CD4-positive, alpha-beta T cell treated with Interleukin-6 for 4 hours (primary cell): ENCODE measurements at regions not wholly inside any gene's neighbourhood (a gene's known extent, or its start where the extent isn't known, plus 50 kb on each side); places are given as distances from the start of the nearest gene placed in this dataset.

Source experiments
- DNase-seq: peaks from one replicate; pipeline ENCODE4 v3.0.0-alpha.2; 2020; ENCODE audit warnings: mixed read lengths

DNA sequence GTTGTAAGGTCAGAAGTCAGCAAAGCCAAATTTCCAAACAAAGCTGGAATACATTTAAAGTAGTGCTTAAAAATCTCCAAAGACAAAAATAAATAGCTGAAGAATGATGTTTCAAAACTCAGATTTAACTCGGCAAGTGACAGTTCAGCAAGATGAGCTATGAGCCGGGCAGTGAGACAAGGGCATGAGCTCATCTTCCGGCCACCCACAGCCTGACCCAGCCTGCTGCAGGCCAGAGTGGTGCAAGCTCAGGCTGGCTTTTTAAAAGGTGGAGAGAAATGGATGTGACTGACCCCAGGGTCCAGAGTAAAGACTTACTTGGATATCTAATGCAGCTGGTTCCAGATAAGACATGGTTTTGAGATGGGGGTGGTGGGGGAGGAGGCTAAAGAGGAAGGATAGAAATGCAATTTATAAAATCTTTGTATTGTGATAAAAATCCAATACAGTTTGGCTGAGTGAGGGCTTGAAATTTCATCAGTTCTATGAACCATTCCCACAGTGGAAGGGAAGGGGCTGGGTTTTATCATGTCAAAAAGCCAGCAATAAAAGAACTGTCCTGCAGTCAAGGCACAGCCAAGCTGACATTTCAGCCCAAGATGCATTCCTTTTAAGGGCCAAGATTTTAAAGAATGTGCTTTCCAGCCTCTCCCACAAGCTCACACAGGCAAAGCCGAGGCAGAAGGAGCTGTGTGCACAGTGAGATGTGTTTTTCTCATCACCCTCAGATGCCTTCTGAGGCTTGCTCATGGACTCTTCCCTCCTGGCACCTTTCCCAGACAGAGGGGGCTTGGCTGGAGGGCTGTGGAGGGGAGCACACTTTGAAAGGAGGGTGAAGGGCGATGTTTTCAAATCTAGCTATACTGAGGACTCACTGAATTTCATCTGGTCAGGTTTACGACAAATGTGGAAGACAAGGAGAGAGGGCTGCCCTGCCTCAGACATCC lies 97.9 kb upstream of the KLHL29 start:
- no peak for DNase-seq

DNA sequence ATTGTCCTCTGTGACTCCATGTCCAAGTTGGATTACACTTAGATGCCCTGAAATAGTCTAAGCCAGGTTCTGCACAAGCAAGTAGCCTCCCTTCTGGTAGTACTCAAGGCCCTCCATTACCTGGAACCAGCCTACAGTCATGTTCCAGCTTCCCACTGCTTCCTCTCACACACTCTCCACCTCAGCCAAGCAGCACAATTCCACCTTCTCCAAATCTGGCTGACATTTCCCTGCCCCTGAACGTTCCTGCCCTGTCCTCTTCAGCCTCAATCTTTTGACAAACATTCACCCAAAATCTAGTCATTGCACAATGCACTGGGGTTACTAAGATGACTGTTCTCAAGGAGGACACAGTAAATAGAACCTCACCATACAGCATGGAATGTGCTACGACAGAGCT lies 95.3 kb upstream of the KLHL29 start:
- no peak for DNase-seq

DNA sequence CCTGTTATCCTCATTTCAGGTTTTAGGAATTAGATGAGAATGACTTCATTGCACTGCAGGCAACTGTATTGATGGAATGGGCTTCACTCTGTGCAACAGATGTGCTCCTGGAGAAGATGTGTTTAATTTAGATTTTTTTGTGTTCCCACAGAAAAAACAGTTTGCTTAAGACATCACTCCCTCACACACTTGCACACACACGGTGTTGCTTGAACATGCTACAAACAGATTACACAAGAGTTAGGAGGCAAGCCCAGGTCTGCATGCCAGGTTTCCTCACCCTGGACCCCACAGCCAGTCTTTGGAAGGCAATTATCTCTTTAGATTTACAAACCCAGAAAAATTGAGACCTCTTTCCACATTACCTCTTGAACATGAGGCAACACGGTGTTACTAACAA lies 93.7 kb upstream of the KLHL29 start:
- DNase-seq: no peak

DNA sequence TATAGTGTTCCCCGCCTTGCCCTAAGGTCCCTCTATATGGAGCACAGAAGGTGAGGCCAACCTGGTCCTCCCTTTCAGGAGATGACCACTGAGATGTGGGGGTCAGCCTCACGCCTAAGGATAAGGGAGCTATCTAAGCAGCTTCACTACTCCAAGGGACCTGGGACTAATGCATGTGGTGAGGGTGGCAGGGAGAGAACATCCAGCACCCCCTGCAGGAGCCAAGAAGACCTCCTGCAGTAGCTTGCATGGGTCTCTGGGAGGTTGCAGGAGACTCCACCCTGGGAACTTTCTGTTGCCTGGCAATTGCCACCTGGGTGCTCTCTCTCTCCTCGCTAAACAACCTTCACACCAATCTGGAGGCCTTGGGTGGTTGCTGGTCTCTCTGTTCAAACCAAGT lies 93.0 kb upstream of the KLHL29 start:
- DNase-seq: no peak

DNA sequence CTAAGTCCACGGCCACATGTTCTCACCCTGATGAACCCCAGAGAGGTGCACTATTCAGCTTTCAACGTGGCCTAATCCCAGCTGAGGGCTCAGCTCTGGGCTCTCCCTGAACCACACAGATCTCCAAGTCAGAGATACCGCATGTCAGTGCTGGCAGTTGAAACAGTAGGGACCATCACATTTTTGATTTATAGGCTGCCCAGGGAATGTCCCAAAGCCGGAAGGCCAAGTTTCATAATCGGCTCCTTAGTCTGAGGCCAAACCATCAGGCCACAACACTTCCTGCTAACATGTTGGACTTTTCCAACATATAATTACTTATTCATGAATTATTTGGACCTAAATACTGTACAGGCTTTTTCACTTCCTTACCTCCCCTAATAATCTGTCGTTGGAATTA lies 91.9 kb upstream of the KLHL29 start:
- DNase-seq: no peak

DNA sequence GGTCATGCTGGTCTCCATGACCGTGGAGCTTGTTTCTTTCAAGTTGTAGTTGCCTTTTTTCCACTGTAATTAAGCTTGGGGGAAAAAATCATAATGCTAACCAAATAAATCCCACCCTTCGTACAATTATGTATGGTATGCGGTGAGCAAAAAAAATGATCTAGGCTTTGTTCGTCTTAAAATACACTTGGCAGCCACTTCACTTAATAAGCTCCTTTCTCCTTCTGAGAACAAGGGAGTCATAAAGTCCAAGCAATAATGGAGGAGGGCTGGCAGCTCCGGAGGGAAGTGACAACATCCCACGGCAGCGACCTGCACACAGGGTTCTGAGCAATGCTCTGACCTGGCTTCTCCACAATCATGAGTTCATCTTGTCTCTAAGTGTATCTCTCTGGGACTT lies 91.2 kb upstream of the KLHL29 start:
- no peak for DNase-seq

DNA sequence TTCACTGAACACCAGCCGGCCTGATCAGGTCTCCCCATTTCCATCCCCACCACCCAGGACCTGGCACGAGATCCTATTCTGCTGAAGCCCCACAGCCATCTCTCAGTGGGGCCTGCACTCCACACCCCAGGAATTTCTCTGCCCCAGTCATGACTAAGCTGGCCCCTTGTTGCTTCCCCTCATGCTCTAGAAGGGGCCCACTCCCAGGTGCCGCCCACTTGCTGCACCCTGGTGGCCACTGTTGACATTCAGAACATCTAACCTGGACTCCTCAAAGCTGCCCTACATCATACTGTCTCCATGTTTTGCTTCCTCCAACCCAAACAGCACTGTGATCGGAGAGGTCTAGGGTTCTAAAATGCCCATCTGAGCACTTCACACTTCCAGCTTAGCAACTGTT lies 90.7 kb upstream of the KLHL29 start:
- DNase-seq: no peak

DNA sequence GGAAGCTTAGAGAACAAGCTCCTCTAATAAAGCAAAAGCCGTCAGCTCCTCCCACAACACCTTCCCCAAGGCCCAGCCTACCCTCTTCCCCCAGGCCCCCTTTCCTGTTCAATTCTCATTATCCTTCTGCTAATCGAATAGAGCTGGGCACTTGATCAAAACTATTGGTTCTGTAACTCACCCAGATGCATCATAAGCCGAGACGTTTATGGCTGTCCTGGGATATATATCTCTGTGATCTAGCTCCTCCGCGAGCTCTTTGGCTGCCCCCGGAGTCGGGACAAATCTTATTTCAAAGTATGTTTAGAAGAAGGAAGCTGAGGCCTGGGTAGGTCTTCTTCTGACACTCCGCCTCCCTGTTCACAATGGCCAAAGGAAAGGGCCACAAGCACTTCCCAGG lies 88.3 kb upstream of the KLHL29 start:
- DNase-seq: no peak

DNA sequence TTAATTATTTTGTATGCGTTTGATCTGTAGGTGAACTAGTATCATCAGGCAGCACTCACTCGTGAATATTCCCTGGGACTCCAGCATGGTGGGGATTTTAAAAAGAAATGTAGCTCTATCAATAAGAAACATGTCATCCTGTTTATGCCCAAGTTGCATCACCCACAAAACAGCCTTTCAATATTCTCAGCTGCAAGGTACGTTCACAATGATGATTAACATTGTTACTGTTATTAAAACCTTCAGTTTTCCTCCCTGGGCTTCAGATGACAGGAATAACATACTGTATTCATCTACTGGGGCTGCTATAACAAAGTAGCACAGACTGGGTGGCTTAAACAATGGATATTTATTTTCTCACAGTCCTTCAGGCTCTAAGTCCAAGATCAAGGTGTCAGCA lies 87.9 kb upstream of the KLHL29 start:
- no peak for DNase-seq

DNA sequence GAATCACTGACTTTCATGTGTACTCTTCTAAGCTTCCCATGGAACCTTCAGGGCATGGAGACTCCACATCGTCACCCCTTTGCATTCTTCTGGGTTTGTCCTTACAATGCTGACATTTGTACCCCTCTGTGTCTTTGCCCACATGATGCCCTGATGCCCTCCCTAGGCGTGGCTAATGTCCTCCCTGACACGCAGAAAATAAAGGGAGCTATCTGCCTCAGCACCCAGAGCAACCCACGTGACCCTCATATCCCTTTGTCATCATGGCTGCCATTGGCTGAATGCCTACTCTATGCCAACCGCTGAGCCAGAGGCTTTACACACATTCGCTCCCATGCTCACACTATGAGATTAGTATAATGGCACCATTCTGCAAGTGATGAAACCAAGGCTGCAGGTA lies 86.4 kb upstream of the KLHL29 start:
- DNase-seq: no peak

DNA sequence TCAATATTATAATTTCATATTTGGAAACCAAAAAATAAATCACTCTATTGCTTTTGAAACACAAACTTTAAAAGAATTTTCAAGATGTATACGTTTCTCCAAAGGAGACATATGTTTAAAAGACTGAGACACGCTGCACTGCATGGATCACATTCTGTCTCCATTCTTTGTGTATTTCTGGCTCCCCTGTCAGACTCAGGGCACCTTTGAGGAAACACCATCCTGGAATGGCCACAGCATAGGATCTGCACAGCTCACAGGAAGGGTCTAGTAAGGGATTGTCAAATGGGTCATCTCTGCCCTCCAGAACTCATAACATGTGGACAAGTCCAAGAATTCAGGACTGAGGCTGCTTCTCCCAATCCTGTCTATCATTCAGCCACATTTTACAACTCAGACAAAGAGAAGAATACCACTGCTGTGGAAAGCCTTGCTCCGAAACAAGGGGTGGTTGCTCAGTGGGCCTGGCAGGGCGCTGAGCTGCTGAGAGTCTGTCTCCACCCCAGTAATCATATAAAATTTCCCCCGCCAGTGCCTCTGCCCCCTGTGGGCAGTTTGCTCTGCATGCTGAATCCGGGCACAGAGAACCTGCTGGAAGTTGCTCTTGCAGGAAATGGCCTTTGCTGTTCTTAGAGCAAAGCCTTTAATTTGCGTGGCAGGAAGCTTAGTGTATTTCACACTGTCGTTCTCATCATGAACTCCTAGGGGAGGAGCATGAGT lies 85.3 kb upstream of the KLHL29 start:
- DNase-seq: no peak

DNA sequence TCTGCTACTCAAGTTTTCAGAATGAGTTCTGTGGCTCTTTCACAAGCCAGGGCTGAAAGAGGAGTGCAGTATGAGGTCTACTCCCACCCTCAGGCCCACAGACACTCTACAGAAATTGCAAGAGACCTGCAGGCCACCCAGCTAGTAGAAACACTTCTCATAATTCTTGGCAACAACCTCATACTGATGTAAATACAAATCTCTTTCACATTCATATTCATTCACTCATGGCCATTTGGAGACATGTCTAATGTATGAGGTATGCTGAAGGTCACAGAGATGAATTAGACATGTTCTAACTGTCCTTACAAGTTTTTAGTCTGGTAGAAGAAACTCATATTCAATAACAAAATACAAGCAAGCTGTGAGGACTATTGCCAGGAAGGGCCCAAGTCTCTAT lies 83.8 kb upstream of the KLHL29 start:
- no peak for DNase-seq

DNA sequence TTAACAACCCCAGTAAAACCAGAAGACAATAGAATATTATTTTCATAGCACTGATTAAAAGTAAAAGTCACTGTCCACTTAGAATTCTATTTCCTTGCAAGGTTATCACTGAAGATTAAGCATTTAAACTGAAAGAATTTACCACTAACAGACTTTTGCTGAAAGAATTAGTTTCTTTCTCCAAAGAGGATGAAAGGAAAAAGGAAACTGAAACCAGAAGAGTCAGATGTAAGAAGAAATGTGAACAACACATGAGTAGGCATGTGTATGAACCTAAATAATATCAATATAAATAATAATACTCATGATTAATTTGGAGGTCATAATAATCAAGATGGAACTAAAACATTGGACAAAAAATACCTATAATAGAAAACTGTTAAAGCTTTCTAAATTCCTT lies 82.4 kb upstream of the KLHL29 start:
- no peak for DNase-seq

DNA sequence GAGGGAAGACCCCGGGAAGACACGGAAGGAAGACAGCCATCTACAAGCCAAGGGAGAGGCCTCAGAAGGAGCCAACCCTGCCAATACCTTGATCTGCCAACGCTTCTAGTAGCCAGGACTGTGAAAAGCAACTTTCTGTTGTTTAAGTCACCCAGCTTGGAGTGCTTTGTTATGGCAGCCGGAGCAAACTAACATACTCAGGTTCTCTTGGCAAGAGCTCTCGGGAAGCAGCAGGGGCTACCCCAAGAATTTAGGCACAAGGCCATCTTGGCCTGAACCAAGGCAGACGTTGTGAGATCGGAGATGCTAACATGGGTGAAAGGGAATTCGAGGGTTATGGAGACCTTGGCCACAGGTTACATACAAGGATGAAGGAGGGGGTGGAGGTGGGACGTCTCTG lies 78.6 kb upstream of the KLHL29 start:
- no peak for DNase-seq

DNA sequence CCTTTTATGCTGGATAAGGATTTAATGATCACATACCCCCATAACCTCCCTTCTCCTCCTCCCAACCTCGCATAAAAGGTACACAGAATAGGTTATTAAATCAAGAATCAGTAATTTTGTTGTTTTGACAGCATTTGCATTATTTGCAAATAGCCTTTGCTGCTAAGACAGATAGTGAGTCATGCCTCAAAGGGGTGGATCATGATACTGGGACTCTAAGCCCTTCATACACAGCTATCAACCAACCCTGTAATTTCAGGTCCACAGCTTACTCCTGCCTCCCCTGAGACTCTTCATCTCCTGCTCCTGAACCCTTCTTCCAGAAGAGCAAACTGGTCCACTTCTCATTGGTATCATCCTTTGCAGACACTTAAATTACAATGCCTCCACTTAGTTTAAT lies 73.8 kb upstream of the KLHL29 start:
- DNase-seq: no peak

DNA sequence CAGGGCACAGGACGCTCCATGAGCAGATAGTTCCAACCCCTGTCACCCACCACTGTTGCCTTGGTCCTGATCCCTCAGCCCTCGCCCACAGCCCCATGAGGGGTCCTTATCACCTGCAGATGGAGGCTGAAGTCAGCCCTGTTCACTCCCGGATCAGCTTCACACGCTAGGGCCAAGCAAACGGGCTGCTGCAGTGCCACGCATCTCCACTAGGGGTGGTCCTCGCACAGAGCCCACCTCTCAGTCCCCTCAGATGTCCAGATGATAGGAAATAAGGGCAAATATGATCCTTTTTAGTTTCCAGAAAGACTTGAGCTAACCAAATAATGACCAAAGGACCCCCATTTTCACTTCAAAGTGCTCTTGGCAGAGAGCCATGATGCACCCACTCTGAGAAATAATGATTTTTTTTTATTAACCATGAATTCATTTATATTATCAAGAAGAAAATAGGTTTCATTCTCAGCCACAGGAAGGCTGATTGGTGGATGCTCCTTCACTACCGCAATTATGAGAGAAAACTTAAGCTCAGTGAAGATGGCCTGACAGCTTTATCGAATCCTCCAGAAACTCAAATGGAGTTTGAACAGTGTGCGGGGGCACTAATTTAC lies 71.9 kb upstream of the KLHL29 start:
- peak; percentile 6 for DNase-seq

DNA sequence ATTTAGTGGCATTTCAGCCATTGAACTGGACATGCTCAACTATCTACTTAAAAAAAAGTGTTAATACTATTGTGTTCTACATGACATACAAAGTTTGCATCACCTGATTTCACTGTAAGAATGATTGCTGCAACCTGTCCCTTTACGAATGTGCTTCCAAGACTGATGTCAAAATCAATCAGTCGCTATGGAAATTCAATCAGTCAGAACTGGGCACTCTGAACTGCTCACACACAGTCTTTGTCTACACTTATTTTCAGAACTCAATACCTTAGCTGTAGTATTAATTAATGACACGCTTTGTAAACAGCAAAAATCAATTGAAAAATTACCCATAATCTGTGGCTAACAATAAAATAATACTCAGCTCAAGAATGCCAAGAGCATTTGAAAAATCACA lies 70.3 kb upstream of the KLHL29 start:
- DNase-seq: no peak

DNA sequence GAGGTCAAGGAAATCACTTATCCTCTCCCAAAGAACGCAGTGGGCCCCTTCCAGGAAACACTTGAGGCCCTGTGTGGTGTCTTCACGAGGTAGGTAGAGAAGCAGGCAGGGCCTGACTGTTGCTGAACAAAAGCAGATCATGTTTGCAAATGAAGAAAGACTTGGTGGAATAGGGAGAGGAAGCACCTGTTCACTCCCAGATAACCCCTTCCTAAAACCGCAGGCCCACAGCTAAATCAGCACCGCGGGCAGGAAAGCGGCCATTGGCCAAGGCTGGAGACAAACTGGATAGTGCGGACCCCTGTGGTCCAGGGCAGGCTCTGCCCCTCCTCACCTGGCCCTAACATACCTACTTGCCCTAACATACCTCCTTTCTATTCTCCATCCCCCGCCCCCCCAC lies 64.9 kb upstream of the KLHL29 start:
- DNase-seq: no peak

DNA sequence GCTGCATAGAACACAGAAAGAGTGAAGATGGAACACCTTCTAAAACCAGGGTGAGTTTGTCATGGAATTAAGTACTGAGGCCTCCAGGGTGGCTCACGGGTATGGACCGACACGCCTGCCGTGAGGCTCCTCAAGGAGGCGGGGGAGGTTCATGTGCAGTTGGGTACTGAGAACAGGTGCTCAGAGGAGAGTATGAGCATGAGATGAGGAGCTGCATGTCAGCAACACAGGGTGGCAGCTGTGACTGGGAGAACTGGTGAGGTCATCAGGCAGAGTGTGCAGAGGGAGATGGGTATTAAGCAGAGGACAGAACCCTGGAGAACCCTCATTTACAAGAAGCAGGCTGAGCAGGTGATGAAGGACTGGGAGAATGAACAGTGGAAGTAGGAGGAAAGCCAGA lies 63.2 kb upstream of the KLHL29 start:
- no peak for DNase-seq

DNA sequence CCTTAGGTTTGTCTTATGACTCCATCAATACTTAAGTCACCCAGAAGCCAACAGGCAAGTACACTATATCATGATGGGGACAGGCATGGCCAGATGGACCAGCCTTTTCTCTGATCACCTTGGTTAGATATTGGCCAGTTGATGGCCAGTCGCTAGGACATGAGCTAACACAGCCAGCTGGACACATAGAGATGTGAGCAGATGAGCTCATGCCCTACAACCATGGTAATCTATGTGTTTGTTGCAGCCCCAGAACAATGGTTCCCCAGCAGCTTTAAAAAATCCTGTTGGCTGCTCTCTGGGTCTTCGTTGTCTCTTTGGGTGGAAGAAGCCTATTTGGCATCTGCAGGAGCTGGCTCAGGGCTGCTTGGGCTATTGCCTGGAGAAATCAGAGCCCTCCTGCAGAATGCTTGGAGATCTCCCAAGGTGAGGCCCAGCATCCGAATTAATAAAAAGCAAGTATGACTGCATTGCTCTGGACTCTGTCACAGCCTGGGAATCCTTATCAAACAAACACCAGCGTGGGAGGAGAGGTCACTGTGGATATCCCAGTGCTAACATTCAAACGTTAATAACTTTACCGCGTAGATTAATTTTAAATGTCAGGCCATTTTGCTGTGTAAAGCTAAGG lies 62.3 kb upstream of the KLHL29 start:
- DNase-seq: no peak

DNA sequence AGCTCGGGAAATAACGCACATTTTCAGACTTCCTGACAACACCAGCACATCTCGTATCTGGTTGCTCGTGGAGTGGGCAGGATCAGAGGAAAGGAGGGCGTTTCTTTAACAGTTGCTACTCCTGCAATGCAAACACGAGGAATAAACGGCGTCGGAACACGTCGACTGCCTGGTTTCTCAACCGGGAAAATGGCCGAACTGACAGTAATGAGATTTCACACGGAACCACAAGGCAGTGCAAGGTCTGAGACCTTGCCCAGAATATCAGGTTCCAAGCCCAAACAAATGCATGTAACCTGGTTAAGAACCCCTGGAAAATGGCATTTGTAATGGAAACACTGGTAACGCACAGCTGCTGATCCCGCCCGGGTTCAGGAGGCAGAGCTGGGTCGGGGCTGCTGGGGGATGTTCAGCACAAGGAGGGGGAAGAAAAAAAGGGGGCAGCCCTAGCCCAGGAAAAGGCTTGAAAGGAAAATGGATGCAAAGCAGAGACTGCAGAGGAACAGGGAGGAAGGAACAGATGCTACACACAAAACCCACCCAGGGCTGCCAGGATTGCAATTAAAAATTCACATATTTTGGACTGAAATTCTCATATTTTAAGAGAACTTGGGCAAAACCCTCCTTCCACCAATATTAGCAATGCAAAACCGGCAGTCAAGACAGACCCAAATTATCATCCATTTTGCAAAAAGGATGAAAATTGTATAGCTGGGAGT lies 61.6 kb upstream of the KLHL29 start:
- no peak for DNase-seq

DNA sequence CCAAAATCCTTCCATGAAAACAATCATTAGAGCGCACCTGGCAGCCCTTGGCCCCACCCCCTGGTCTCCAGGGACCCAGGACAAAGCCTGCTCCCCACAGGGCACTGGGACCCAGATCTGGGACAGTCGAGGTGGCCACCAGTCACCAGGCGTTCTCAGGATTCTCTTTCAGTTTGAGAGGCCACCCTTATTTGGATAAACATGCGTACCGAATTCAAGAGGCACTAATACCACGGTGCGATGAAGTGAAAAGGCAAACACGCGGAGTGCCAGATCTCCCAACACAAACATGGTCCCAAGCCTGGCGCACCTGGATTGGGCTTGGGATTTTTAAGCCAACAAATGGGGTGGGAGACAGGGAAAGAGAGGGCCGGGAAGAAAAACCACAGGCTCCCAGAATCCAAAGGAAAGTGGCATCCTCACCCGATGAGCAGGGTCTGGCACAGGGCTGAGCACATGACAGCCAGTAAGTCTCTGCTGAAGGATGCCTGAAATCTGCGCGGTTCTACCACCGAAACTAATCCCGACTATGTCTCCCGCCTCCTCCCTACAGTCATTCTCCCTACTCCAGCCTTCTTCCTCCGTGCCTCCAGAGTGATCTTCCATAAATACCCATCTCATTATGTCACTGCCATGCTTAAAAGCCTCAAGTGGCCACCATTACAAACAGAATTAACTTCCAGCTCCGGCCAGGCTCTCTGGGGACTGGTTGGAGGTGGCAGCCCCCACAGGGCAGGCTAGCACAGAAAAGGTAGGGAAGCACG lies 60.9 kb upstream of the KLHL29 start:
- DNase-seq: no peak
